NB4 (cell line): ENCODE measurements at regions not wholly inside any gene's neighbourhood (a gene's known extent, or its start where the extent isn't known, plus 50 kb on each side); places are given as distances from the start of the nearest gene placed in this dataset.

Experiments
- CTCF ChIP-seq: IDR thresholded peaks from one replicate; pipeline ENCODE4 v1.5.1; 2012; ENCODE audit warnings: low read depth, low read length
- MAX ChIP-seq: IDR thresholded peaks from 2 replicates; pipeline ENCODE4 v1.6.1; 2011; ENCODE audit warnings: low read depth, low read length
- POLR2A ChIP-seq: IDR thresholded peaks from 2 replicates; pipeline ENCODE4 v1.6.1; 2011; ENCODE audit warnings: mild to moderate bottlenecking; ENCODE audit not compliant: insufficient read length; ENCODE audit errors: extremely low read depth

DNA sequence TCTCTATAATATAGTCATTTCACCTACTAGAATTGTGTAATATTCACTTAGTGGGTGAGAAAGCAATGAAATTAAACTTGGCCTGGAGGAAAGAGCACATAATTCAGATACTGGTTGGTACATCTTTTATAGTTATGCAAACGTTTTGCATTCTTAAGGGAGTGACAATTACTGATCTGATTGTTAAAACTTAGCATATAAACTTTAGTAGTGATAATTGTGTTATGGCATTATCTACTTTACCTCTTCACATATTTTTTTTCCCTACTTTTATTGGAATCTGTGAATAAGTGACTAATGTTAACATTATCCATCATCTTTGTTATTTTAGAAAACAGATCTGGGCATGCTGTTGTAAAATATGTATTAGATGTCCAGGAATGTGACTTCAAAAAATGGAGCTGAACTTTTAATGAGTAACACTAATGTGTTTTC, 217.4 kb upstream of the GIMD1 start:
- TF ChIP-seq CTCF (no peak), MAX (no peak), POLR2A (no peak)
